K562 (cell line): ENCODE measurements at regions not wholly inside any gene's neighbourhood (a gene's known extent, or its start where the extent isn't known, plus 50 kb on each side); places are given as distances from the start of the nearest gene placed in this dataset.

Experiments used
- ATAC-seq: fragments of 200-7000 bp; cut with Tn5 transposase; 3 replicates; pipeline ENCODE4 v1.9.1; 2020; ENCODE audit warnings: moderate library complexity
- BruUV-seq: library from RNA; stranded (reverse); fragments of 400-500 nt; replicated peaks from 2 replicates; lab custom pipeline; 2021; lab: Mats Ljungman, UMichigan
- CTCF ChIA-PET: fragments of 300-600 bp; formaldehyde crosslinking; extraction: SDS; loops from one replicate; lab custom pipeline; 2021; ENCODE audit warnings: low intra/inter-chr PET ratio; lab: Yijun Ruan, JAX
- POLR2A ChIA-PET: fragments of 300-600, 350-650 bp; sonication (Branson Sonifier 250); formaldehyde crosslinking; extraction: SDS; loops from one replicate; lab custom pipeline; 2021; ENCODE audit warnings: antibody characterized with exemption, inconsistent platforms; lab: Yijun Ruan, JAX
- DNase-seq, 4 experiments: peaks; one replicate each; pipeline versions ENCODE4 v3.0.0 to v3.0.0-alpha.2; 2011 to 2018; ENCODE audit warnings: low spot score in 3 of 4, mixed read lengths in 3 of 4; ENCODE audit errors: extremely low read depth in 1 of 4
- FAIRE-seq: peaks from 2 replicates; lab custom pipeline; 2011; peaks lifted over from hg19 to GRCh38; lab: Jason Lieb, UNC
- H2AFZ ChIP-seq: 2 replicates; pipeline ENCODE4 v1.6.0; 2011; ENCODE audit warnings: low read depth, low read length, control low read depth, inconsistent platforms
- H3K27ac ChIP-seq: fragments of 200-600 bp; 3 replicates; pipeline ENCODE4 v1.8.0; 2011; ENCODE audit warnings: low read depth, mild to moderate bottlenecking, control low read depth, inconsistent platforms, low read length, moderate library complexity, mixed read lengths; ENCODE audit errors: extremely low read depth
- H3K27me3 ChIP-seq, 2 experiments: fragments of 300-600 bp in 1 of 2; 2 replicates in 1 of 2; 3 replicates in 1 of 2; pipeline versions ENCODE4 v1.6.0 to v1.8.0; 2011; ENCODE audit warnings: inconsistent platforms in 2 of 2, low read length in 2 of 2, mild to moderate bottlenecking in 1 of 2, mixed read lengths in 1 of 2, moderate library complexity in 1 of 2; ENCODE audit not compliant: control insufficient read depth in 2 of 2, insufficient read depth in 2 of 2
- H3K36me3 ChIP-seq: fragments of 300-600 bp; 3 replicates; pipeline ENCODE4 v1.8.0; 2011; ENCODE audit warnings: mild to moderate bottlenecking, low read length, inconsistent platforms; ENCODE audit not compliant: control insufficient read depth, insufficient read depth
- H3K4me1 ChIP-seq, 2 experiments: fragments of 200-600 bp in 1 of 2; replicated peaks in 1 of 2; 2 replicates in 1 of 2; 3 replicates in 1 of 2; pipeline versions ENCODE4 v1.5.1 to v1.8.0; 2011; ENCODE audit warnings: inconsistent platforms in 2 of 2, low read length in 2 of 2, mild to moderate bottlenecking in 1 of 2, mixed read lengths in 1 of 2, moderate library complexity in 1 of 2; ENCODE audit not compliant: control insufficient read depth in 2 of 2, insufficient read depth in 2 of 2
- H3K4me2 ChIP-seq: 2 replicates; pipeline ENCODE4 v1.6.1; 2011; ENCODE audit warnings: low read length, control low read depth, inconsistent platforms, mixed read lengths; ENCODE audit not compliant: insufficient read depth
- H3K4me3 ChIP-seq: fragments of 200-600 bp; sonication (generic), shearing (Covaris generic); 2 replicates; pipeline ENCODE4 v1.5.1; 2016; ENCODE audit warnings: control low read depth, inconsistent platforms
- H3K79me2 ChIP-seq: fragments of 200-600 bp; 3 replicates; pipeline ENCODE4 v1.8.0; 2011; ENCODE audit warnings: low read length, inconsistent platforms; ENCODE audit not compliant: control insufficient read depth, insufficient read depth
- H3K9ac ChIP-seq, 2 experiments: 2 replicates each; pipeline versions ENCODE4 v1.6.0 to v1.6.1; 2011; ENCODE audit warnings: low read depth in 2 of 2, low read length in 2 of 2, control low read depth in 1 of 2, inconsistent platforms in 1 of 2, mild to moderate bottlenecking in 1 of 2, mixed read lengths in 1 of 2; ENCODE audit not compliant: insufficient read depth in 1 of 2
- H3K9me1 ChIP-seq: one replicate; pipeline ENCODE4 v1.6.0; 2011; ENCODE audit warnings: inconsistent platforms, mild to moderate bottlenecking, low read length, moderate library complexity; ENCODE audit not compliant: control insufficient read depth, insufficient read depth
- H3K9me3 ChIP-seq: replicated peaks from 2 replicates; pipeline ENCODE4 v1.5.1; 2011; ENCODE audit warnings: low read depth, low read length, inconsistent platforms; ENCODE audit not compliant: control insufficient read depth, insufficient read depth
- H4K20me1 ChIP-seq: replicated peaks from 2 replicates; pipeline ENCODE4 v1.6.1; 2011; ENCODE audit warnings: low read length, inconsistent platforms, mixed read lengths; ENCODE audit not compliant: control insufficient read depth, insufficient read depth
- ARID2 ChIP-seq: fragments of 450-650 bp; IDR thresholded peaks from 2 replicates; pipeline ENCODE4 v1.6.1; 2017; ENCODE audit warnings: antibody characterized with exemption, mild to moderate bottlenecking
- BRD4 ChIP-seq: fragments of 200-600 bp; sonication (generic); IDR thresholded peaks from 2 replicates; pipeline ENCODE4 v1.6.1; 2017; ENCODE audit warnings: inconsistent platforms
- CBFB ChIP-seq: sonication (generic); formaldehyde crosslinking; IDR thresholded peaks from 2 replicates; pipeline ENCODE4 v1.4.0; 2020; ENCODE audit warnings: mild to moderate bottlenecking, missing genetic modification reagents
- FOXK1 ChIP-seq: sonication (generic); formaldehyde crosslinking; IDR thresholded peaks from 2 replicates; pipeline ENCODE4 v1.8.0; 2022; ENCODE audit warnings: missing genetic modification reagents, mild to moderate bottlenecking, borderline replicate concordance
- JUND ChIP-seq, 2 experiments: IDR thresholded peaks; 2 replicates in 1 of 2; 3 replicates in 1 of 2; pipeline ENCODE4 v1.6.1; 2011; ENCODE audit warnings: borderline replicate concordance in 2 of 2, low read depth in 2 of 2, low read length in 2 of 2, improper control_type of control experiment in 1 of 2, missing biosample characterization in 1 of 2, missing genetic modification characterization in 1 of 2, missing genetic modification reagents in 1 of 2
- KDM5B ChIP-seq: fragments of 200-600 bp; sonication (generic); IDR thresholded peaks from 2 replicates; pipeline ENCODE4 v1.6.1; 2012; ENCODE audit warnings: low read depth, mild to moderate bottlenecking, moderate library complexity, low read length, control low read depth, inconsistent platforms; ENCODE audit not compliant: insufficient replicate concordance
- MTA1 ChIP-seq: fragments of 450-650 bp; IDR thresholded peaks from 2 replicates; pipeline ENCODE4 v1.6.1; 2017; ENCODE audit warnings: borderline replicate concordance
- PTRF ChIP-seq: fragments of 450-650 bp; IDR thresholded peaks from 2 replicates; pipeline ENCODE4 v1.6.1; 2016; ENCODE audit warnings: mild to moderate bottlenecking, missing genetic modification characterization, missing compliant biosample characterization
- RCOR1 ChIP-seq, 2 experiments: IDR thresholded peaks; 2 replicates each; pipeline ENCODE4 v1.6.1; 2012; ENCODE audit warnings: low read depth in 2 of 2, low read length in 2 of 2, borderline replicate concordance in 1 of 2, improper control_type of control experiment in 1 of 2
- TRIM28 ChIP-seq: fragments of 450-650 bp; IDR thresholded peaks from 2 replicates; pipeline ENCODE4 v1.6.1; 2017
- TSHZ1 ChIP-seq: fragments of 250-450 bp; sonication (Bioruptor Pico); IDR thresholded peaks from 2 replicates; pipeline ENCODE4 v1.4.0; 2020; ENCODE audit warnings: mild to moderate bottlenecking, moderate library complexity
- U2AF1 ChIP-seq: fragments of 200-400 bp; formaldehyde crosslinking; optimal IDR thresholded peaks from 2 replicates; pipeline ENCODE3; 2017; ENCODE audit warnings: mild to moderate bottlenecking, low read depth, low read length, moderate library complexity
- U2AF2 ChIP-seq: fragments of 200-400 bp; formaldehyde crosslinking; optimal IDR thresholded peaks from 2 replicates; pipeline ENCODE3; 2017; ENCODE audit warnings: low read depth, mild to moderate bottlenecking, low read length
- ZBTB9 ChIP-seq: fragments of 450-650 bp; formaldehyde crosslinking; IDR thresholded peaks from 2 replicates; pipeline ENCODE4 v1.4.0; 2020; ENCODE audit warnings: mild to moderate bottlenecking, moderate library complexity
- ZNF224 ChIP-seq: sonication (generic); formaldehyde crosslinking; IDR thresholded peaks from 2 replicates; pipeline ENCODE4 v1.8.0; 2022; ENCODE audit warnings: mild to moderate bottlenecking, missing genetic modification reagents
- ZNF561 ChIP-seq: fragments of 450-650 bp; formaldehyde crosslinking; conservative IDR thresholded peaks from 2 replicates; pipeline ENCODE4 v1.4.0; 2020; ENCODE audit warnings: mild to moderate bottlenecking, moderate library complexity
- ZZZ3 ChIP-seq: fragments of 450-650 bp; IDR thresholded peaks from 2 replicates; pipeline ENCODE4 v1.6.1; 2016; ENCODE audit warnings: antibody characterized with exemption, mild to moderate bottlenecking, moderate library complexity
- WGBS: fragments of 100-300 bp; shearing (Covaris generic); methylation state at CpG from one replicate; pipeline ENCODE4 v1.1.6; 2016; ENCODE audit warnings: low coverage, mixed read lengths; ENCODE audit not compliant: insufficient coverage; ENCODE audit errors: missing lambda C conversion rate; 5-methylcytosine and 5-hydroxymethylcytosine counted together
- in situ Hi-C: fragments of 300-500 bp; cut with MboI; formaldehyde crosslinking; loops from 4 replicates; pipeline ENCODE4 v1.15.0; 2018; ENCODE audit warnings: inconsistent platforms, mixed read lengths
- intact Hi-C: fragments of 100-400 bp; cut with micrococcal nuclease; formaldehyde crosslinking; loops from 2 replicates; pipeline ENCODE4 v1.14.2; 2022
- TF ChIP-seq, protein P1 (sequence below): fragments of 250-450 bp; sonication (Bioruptor Pico); IDR thresholded peaks from 2 replicates; pipeline ENCODE4 v1.8.0; 2022; ENCODE audit warnings: moderate library complexity, mild to moderate bottlenecking, inconsistent platforms

DNA sequence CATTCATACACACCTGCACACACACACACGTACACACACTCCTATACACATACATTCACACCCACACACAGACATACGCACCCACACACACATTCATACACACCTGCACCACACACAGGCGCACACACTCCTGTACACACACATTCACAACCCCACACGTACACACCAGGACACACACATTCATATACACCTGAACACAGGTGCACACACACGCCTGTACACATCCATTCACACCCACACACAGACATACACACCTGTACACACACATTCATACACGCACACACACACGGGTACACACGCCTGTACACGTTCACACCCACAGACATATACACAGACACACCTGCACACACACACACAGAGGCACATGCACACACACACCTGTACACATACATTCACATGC lies 53.0 kb upstream of the PPP2R3B start:
- no TSS peak for BruUV-seq
- no peak for TF ChIP-seq MTA1
- TF ChIP-seq FOXK1 = no peak
- no peak for TF ChIP-seq RCOR1 (IDR thresholded peaks at IDR 0.05; ENCODE audit: borderline replicate concordance in 1 of 2, low read depth in 2 of 2, low read length in 2 of 2)
- no peak for TF ChIP-seq ZZZ3
- TF ChIP-seq JUND (IDR thresholded peaks at IDR 0.05; ENCODE audit: borderline replicate concordance, low read depth, low read length) = no peak
- no peak for TF ChIP-seq JUND (tag; IDR thresholded peaks at IDR 0.05; ENCODE audit: borderline replicate concordance, low read depth, low read length)
- TF ChIP-seq ZNF224 = no peak
- no peak for TF ChIP-seq CBFB (CRISPR knock-in tag)
- no peak for TF ChIP-seq TRIM28
- TF ChIP-seq ZBTB9 = no peak
- TF ChIP-seq, protein P1, sequence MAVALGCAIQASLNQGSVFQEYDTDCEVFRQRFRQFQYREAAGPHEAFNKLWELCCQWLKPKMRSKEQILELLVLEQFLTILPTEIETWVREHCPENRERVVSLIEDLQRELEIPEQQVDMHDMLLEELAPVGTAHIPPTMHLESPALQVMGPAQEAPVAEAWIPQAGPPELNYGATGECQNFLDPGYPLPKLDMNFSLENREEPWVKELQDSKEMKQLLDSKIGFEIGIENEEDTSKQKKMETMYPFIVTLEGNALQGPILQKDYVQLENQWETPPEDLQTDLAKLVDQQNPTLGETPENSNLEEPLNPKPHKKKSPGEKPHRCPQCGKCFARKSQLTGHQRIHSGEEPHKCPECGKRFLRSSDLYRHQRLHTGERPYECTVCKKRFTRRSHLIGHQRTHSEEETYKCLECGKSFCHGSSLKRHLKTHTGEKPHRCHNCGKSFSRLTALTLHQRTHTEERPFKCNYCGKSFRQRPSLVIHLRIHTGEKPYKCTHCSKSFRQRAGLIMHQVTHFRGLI = no peak
- TF ChIP-seq U2AF2 = no peak
- no peak for TF ChIP-seq ARID2
- no peak for TF ChIP-seq ZNF561
- TF ChIP-seq KDM5B = no peak
- no peak for TF ChIP-seq U2AF1
- no peak for TF ChIP-seq PTRF (tag)
- no peak for TF ChIP-seq BRD4
- TF ChIP-seq TSHZ1 (CRISPR knock-in tag) = no peak
- TF ChIP-seq, all 486 proteins: peak for 0
- Histone ChIP-seq H4K20me1 (no peaks in the 10 kb centered on the region), H3K4me2 (no peak overlapping the region), H3K9me3 (no peaks in the 10 kb centered on the region), H3K27ac (no peak overlapping the region), H3K4me1 (peaks cover 0 to 2% of the 10 kb centered on the region in 2 experiments; a peak in 2 of 5 replicates), H3K27me3 (peaks cover 4 to 6% of the 10 kb centered on the region in 2 experiments; a peak in 3 of 5 replicates), H3K4me3 (no peak overlapping the region), H3K9ac (no peak overlapping the region), H2AFZ (no peak overlapping the region), H3K9me1 (no peaks in the 10 kb centered on the region), H3K36me3 (no peaks in the 10 kb centered on the region), H3K79me2 (no peaks in the 10 kb centered on the region)
- POLR2A ChIA-PET = no interaction called here
- no peak for DNase-seq
- no CpG with 5 or more reads among the region's 9 CpGs for WGBS
- CTCF ChIA-PET = no interaction called here
- no peak for FAIRE-seq
- in situ Hi-C loops (no loop called here), intact Hi-C loops (no loop called here)
- ATAC-seq = no peak
